ENCODE measurements at regions not wholly inside any gene's neighbourhood (a gene's known extent, or its start where the extent isn't known, plus 50 kb on each side); places are given as distances from the start of the nearest gene placed in this dataset.

DNA sequence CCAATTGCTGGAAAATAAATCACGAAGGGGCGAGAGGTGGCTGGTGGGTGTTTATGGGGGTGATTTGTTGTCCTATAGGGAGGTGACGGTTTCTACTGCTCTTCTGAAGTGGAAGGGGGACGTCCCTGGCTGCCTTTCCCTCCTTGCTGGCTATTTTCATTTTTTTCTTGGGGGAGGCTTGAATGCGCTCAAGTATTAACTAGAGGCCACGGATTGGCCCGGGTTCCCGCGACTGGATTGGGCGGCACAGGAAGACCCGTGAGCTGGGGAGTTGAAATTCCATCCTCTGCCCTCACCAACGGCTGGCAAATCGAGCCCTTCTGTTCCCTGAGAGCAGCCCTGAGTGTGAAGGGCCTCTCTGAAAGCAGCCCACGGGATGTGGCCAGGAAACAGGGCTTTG, 176.5 kb upstream of the SPRED2 start:
- no peak for DNase-seq (ENCODE audit: low read depth)
- no peak overlapping the region for H3K4me3 ChIP-seq (ENCODE audit: low read depth, low read length)
- TF ChIP-seq, protein P1, sequence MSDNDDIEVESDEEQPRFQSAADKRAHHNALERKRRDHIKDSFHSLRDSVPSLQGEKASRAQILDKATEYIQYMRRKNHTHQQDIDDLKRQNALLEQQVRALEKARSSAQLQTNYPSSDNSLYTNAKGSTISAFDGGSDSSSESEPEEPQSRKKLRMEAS (IDR thresholded peaks at IDR 0.05; ENCODE audit: low read depth, low read length) = no peak
- TF ChIP-seq CTCF (IDR thresholded peaks at IDR 0.05; ENCODE audit: low read depth, low read length) = no peak
- TF ChIP-seq MYC (IDR thresholded peaks at IDR 0.05; ENCODE audit: low read depth, low read length) = no peak
- TF ChIP-seq POLR2A (IDR thresholded peaks at IDR 0.05; ENCODE audit: extremely low read depth, insufficient read length) = no peak

DNA sequence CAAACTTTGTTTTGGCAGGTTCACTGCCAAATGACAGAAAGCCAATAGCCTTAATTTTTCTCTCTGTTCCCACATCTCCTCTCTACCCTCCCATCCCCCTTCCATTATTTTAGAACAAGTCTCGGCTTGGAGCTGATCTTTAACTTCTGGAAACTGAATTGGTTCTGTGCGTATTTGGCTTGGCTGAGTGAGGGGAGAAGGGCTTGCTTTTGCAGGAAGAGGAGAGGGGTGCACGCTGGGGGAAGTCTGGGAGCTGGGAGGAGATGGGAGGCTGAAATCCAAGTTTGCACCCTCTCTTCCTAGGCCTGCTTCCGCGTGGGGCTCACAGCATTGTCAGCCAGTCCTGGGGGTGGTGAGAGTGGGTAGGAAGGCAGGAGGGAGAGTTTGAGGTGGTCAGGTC, 176.1 kb upstream of the SPRED2 start:
- H3K4me3 ChIP-seq (ENCODE audit: low read depth, low read length) = no peak overlapping the region
- TF ChIP-seq POLR2A (IDR thresholded peaks at IDR 0.05; ENCODE audit: extremely low read depth, insufficient read length) (no peak), MYC (IDR thresholded peaks at IDR 0.05; ENCODE audit: low read depth, low read length) (no peak), CTCF (IDR thresholded peaks at IDR 0.05; ENCODE audit: low read depth, low read length) (no peak)
- TF ChIP-seq, protein P1 (IDR thresholded peaks at IDR 0.05; ENCODE audit: low read depth, low read length) = no peak
- no peak for DNase-seq (ENCODE audit: low read depth)

DNA sequence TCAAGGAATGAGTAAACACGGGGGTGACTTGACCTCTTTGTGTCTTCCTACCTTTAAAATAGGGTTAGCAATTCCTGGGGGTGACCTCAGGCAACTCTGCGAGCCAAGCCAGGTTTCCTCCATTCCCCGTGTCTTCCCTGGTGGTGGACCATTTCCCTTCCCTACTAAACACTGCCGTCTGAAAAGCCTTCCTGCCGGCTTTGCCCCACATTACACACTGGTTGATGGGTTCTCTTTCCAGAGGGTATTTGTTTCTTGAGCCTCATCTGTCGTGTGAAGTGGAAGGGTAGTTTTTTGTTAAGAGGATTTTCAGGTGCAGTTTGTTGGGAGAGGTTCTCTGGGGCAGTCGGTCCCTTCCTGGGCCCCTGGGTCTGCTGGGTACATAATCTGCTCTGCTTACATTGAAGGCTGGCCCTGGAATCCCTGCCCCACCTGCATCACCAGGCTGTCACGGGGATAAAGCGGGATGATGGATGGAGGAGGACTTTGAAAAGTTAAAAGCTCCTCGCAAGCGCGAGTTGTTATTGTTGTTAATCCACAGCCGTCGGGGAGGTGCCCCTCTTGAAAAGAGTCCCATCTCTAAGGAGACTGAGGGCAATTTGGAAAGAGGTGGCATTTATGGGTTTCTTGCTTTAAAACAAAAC, 175.4 kb upstream of the SPRED2 start:
- TF ChIP-seq, protein P1 (IDR thresholded peaks at IDR 0.05; ENCODE audit: low read depth, low read length) = no peak
- TF ChIP-seq MYC (IDR thresholded peaks at IDR 0.05; ENCODE audit: low read depth, low read length) (no peak), CTCF (IDR thresholded peaks at IDR 0.05; ENCODE audit: low read depth, low read length) (no peak), POLR2A (IDR thresholded peaks at IDR 0.05; ENCODE audit: extremely low read depth, insufficient read length) (no peak)
- DNase-seq (ENCODE audit: low read depth) = no peak
- no peak overlapping the region for H3K4me3 ChIP-seq (ENCODE audit: low read depth, low read length)

DNA sequence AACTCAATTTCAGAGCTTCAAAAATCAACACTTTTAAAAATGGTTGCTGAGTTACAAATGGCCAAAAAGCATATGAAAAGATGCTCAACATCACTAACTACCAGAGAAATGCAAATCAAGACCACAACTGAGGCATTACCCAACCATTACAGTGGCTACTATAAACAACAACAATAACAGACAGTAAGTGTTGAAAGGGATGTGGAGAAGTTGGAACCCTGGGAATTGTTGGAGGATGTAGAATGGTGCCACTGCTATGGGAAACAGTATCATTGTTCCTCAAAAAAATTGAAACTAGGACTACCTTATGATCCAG, 173.3 kb upstream of the SPRED2 start:
- TF ChIP-seq, protein P1 (IDR thresholded peaks at IDR 0.05; ENCODE audit: low read depth, low read length) = no peak
- TF ChIP-seq POLR2A (IDR thresholded peaks at IDR 0.05; ENCODE audit: extremely low read depth, insufficient read length) (no peak), MYC (IDR thresholded peaks at IDR 0.05; ENCODE audit: low read depth, low read length) (no peak), CTCF (IDR thresholded peaks at IDR 0.05; ENCODE audit: low read depth, low read length) (no peak)
- H3K4me3 ChIP-seq (ENCODE audit: low read depth, low read length) = no peak overlapping the region
- DNase-seq (ENCODE audit: low read depth) = no peak

- no peak for DNase-seq (ENCODE audit: low read depth)
- no peak for TF ChIP-seq CTCF (IDR thresholded peaks at IDR 0.05; ENCODE audit: low read depth, low read length)
- H3K4me3 ChIP-seq (ENCODE audit: low read depth, low read length) = no peak overlapping the region
These were observed 172.8 kb upstream of the SPRED2 start for GRCh38 chr2:65605058-65605742.

Data from NB4 (cell line).